Neural cell (in vitro differentiated cells): ENCODE measurements at regions not wholly inside any gene's neighbourhood (a gene's known extent, or its start where the extent isn't known, plus 50 kb on each side); places are given as distances from the start of the nearest gene placed in this dataset.

Experiments used
- H2AFZ ChIP-seq: fragments of 200-600, 300-800 bp; sonication (generic), shearing (Covaris generic); 2 replicates; pipeline ENCODE4 v1.6.0; 2014; ENCODE audit warnings: low read depth, mild to moderate bottlenecking, antibody characterized with exemption, low read length, moderate library complexity
- H3F3A ChIP-seq: fragments of 200-600 bp; shearing (Covaris generic); 2 replicates; pipeline ENCODE4 v1.6.1; 2016; ENCODE audit warnings: mild to moderate bottlenecking, moderate library complexity, mixed read lengths, antibody characterized with exemption, low read length; ENCODE audit not compliant: insufficient read depth, poor library complexity, severe bottlenecking
- H3K27ac ChIP-seq: fragments of 200-600, 300-800 bp; sonication (generic), shearing (Covaris generic); 2 replicates; pipeline ENCODE4 v1.5.1; 2014; ENCODE audit warnings: mild to moderate bottlenecking, low read length, moderate library complexity
- H3K27me3 ChIP-seq: fragments of 300-800, 200-600 bp; sonication (generic), shearing (Covaris generic); 2 replicates; pipeline ENCODE4 v1.6.0; 2014; ENCODE audit warnings: mild to moderate bottlenecking, low read depth, low read length, moderate library complexity; ENCODE audit not compliant: insufficient read depth
- H3K36me3 ChIP-seq: fragments of 300-800, 200-600 bp; sonication (generic), shearing (Covaris generic); 2 replicates; pipeline ENCODE4 v1.5.1; 2014; ENCODE audit warnings: mild to moderate bottlenecking, antibody characterized with exemption, low read length, moderate library complexity; ENCODE audit not compliant: insufficient read depth
- H3K4me2 ChIP-seq: fragments of 300-800, 200-600 bp; sonication (generic), shearing (Covaris generic); 2 replicates; pipeline ENCODE4 v1.6.0; 2014; ENCODE audit warnings: mild to moderate bottlenecking, low read length
- H3K4me3 ChIP-seq: fragments of 300-800, 200-600 bp; sonication (generic), shearing (Covaris generic); 2 replicates; pipeline ENCODE4 v1.5.1; 2014; ENCODE audit warnings: mild to moderate bottlenecking, low read length, moderate library complexity
- H3K79me2 ChIP-seq: fragments of 200-600 bp; shearing (Covaris generic); replicated peaks from 2 replicates; pipeline ENCODE4 v1.6.0; 2014; ENCODE audit warnings: mild to moderate bottlenecking, low read length, moderate library complexity; ENCODE audit not compliant: insufficient read depth
- H3K9ac ChIP-seq: fragments of 300-800, 200-600 bp; sonication (generic), shearing (Covaris generic); 2 replicates; pipeline ENCODE4 v1.6.1; 2016; ENCODE audit warnings: mild to moderate bottlenecking, low read length, mixed read lengths
- H3K9me2 ChIP-seq: fragments of 200-600 bp; shearing (Covaris generic); 2 replicates; pipeline ENCODE4 v1.6.1; 2016; ENCODE audit warnings: mild to moderate bottlenecking, low read length, mixed read lengths; ENCODE audit not compliant: insufficient read depth
- H3K9me3 ChIP-seq: fragments of 200-600, 300-800 bp; sonication (generic), shearing (Covaris generic); 2 replicates; pipeline ENCODE4 v1.6.1; 2016; ENCODE audit warnings: mild to moderate bottlenecking, mixed run types, low read length, moderate library complexity, mixed read lengths
- H4K20me1 ChIP-seq: fragments of 200-600 bp; shearing (Covaris generic); 2 replicates; pipeline ENCODE4 v1.6.1; 2016; ENCODE audit warnings: mild to moderate bottlenecking, mixed run types; ENCODE audit not compliant: insufficient read depth
- CTCF ChIP-seq: fragments of 450-650 bp; IDR thresholded peaks from 2 replicates; pipeline ENCODE4 v1.5.1; 2014; ENCODE audit warnings: antibody characterized with exemption, mild to moderate bottlenecking, moderate library complexity; ENCODE audit not compliant: poor library complexity, severe bottlenecking
- EP300 ChIP-seq: fragments of 450-650 bp; conservative IDR thresholded peaks from 2 replicates; pipeline ENCODE4 v1.6.1; 2014; ENCODE audit warnings: antibody characterized with exemption, mild to moderate bottlenecking, moderate library complexity; ENCODE audit not compliant: poor library complexity, severe bottlenecking
- EZH2 ChIP-seq: fragments of 200-600, 300-800 bp; shearing (Covaris generic), sonication (generic); IDR thresholded peaks from 2 replicates; pipeline ENCODE4 v1.6.1; 2014; ENCODE audit warnings: antibody characterized with exemption, low read length, borderline replicate concordance, mild to moderate bottlenecking; ENCODE audit not compliant: insufficient read depth, poor library complexity, severe bottlenecking
- MXI1 ChIP-seq: fragments of 450-650 bp; conservative IDR thresholded peaks from 2 replicates; pipeline ENCODE4 v1.6.1; 2014; ENCODE audit warnings: antibody characterized with exemption, mild to moderate bottlenecking; ENCODE audit not compliant: poor library complexity, severe bottlenecking
- POLR2AphosphoS5 ChIP-seq: IDR thresholded peaks from 2 replicates; pipeline ENCODE4 v1.6.1; 2012
- RAD21 ChIP-seq: fragments of 450-650 bp; conservative IDR thresholded peaks from 2 replicates; pipeline ENCODE4 v1.6.1; 2014; ENCODE audit warnings: antibody characterized with exemption, mild to moderate bottlenecking, moderate library complexity
- REST ChIP-seq: IDR thresholded peaks from 2 replicates; pipeline ENCODE4 v1.6.1; 2012; ENCODE audit warnings: borderline replicate concordance
- SMC3 ChIP-seq: fragments of 450-650 bp; conservative IDR thresholded peaks from 2 replicates; pipeline ENCODE4 v1.6.1; 2014; ENCODE audit warnings: antibody characterized with exemption, mild to moderate bottlenecking, moderate library complexity; ENCODE audit not compliant: poor library complexity
- TAF1 ChIP-seq: IDR thresholded peaks from 2 replicates; pipeline ENCODE4 v1.6.1; 2012; ENCODE audit warnings: low read depth

- H3K4me3 ChIP-seq, result no peak overlapping the region
- no peak overlapping the region for H3K9ac ChIP-seq
- TF ChIP-seq REST (no peak), RAD21 (no peak), CTCF (no peak), POLR2AphosphoS5 (no peak), SMC3 (no peak), MXI1 (no peak), EP300 (no peak), EZH2 (no peak), TAF1 (no peak)
- H2AFZ ChIP-seq, result no peak overlapping the region
- H3K9me3 ChIP-seq, result peaks cover 3% of the 10 kb centered on the region
- H3K36me3 ChIP-seq, result no peaks in the 10 kb centered on the region
- H3K27me3 ChIP-seq, result no peaks in the 10 kb centered on the region
- H3K27ac ChIP-seq, result no peak overlapping the region
- H3K79me2 ChIP-seq, result no peaks in the 10 kb centered on the region
- H3K9me2 ChIP-seq, result no peaks in the 10 kb centered on the region
- no peak overlapping the region for H3K4me2 ChIP-seq
- H3F3A ChIP-seq, result no peaks in the 10 kb centered on the region
- H4K20me1 ChIP-seq, result no peaks in the 10 kb centered on the region
Observed at GRCh38 chr2:204436230-204436629, 109.0 kb upstream of the PARD3B start.

- no peak overlapping the region for H3K9ac ChIP-seq
- no peak overlapping the region for H2AFZ ChIP-seq
Observed at GRCh38 chr2:204437408-204437807, 107.9 kb upstream of the PARD3B start.

More at GRCh38 chr2:204437408-204437807, 107.9 kb upstream of the PARD3B start:
- Histone ChIP-seq H3K27ac (no peak overlapping the region), H4K20me1 (no peaks in the 10 kb centered on the region), H3K79me2 (no peaks in the 10 kb centered on the region), H3K9me2 (no peaks in the 10 kb centered on the region), H3F3A (no peaks in the 10 kb centered on the region), H3K9me3 (peaks cover 3% of the 10 kb centered on the region), H3K4me2 (no peak overlapping the region), H3K36me3 (no peaks in the 10 kb centered on the region), H3K27me3 (no peaks in the 10 kb centered on the region), H3K4me3 (no peak overlapping the region)
- TF ChIP-seq RAD21 (no peak), POLR2AphosphoS5 (no peak), EZH2 (no peak), MXI1 (no peak), EP300 (no peak), SMC3 (no peak)
